ENCODE measurements at regions not wholly inside any gene's neighbourhood (a gene's known extent, or its start where the extent isn't known, plus 50 kb on each side); places are given as distances from the start of the nearest gene placed in this dataset.

GRCh38 chr18:77765468-77765867, 515.8 kb downstream of the GALR1 start:
- no peak for TF ChIP-seq CTCF (IDR thresholded peaks at IDR 0.05)
- no peak for TF ChIP-seq POLR2A (IDR thresholded peaks at IDR 0.05)
